GM13977 (cell line): ENCODE measurements at regions not wholly inside any gene's neighbourhood (a gene's known extent, or its start where the extent isn't known, plus 50 kb on each side); places are given as distances from the start of the nearest gene placed in this dataset.

ENCODE experiments used
- DNase-seq: peaks from one replicate; pipeline ENCODE4 v3.0.0; 2012; ENCODE audit warnings: low spot score
- in situ Hi-C: fragments of 300-500 bp; cut with MboI; formaldehyde crosslinking; loops from one replicate; pipeline ENCODE4 v1.12.0; 2022; ENCODE audit warnings: low sequenced_read_pairs, low pct_unique_long_range_greater_than_20kb, mixed read lengths, inconsistent platforms; ENCODE audit not compliant: unreplicated experiment
- TF ChIP-seq, protein P1 (sequence below): IDR thresholded peaks from 2 replicates; pipeline ENCODE4 v1.5.1; 2012; ENCODE audit warnings: mild to moderate bottlenecking, control low read depth; ENCODE audit not compliant: insufficient read depth; ENCODE audit errors: extremely low read depth, missing control alignments

- in situ Hi-C loops, result no loop called here
- TF ChIP-seq, protein P1, sequence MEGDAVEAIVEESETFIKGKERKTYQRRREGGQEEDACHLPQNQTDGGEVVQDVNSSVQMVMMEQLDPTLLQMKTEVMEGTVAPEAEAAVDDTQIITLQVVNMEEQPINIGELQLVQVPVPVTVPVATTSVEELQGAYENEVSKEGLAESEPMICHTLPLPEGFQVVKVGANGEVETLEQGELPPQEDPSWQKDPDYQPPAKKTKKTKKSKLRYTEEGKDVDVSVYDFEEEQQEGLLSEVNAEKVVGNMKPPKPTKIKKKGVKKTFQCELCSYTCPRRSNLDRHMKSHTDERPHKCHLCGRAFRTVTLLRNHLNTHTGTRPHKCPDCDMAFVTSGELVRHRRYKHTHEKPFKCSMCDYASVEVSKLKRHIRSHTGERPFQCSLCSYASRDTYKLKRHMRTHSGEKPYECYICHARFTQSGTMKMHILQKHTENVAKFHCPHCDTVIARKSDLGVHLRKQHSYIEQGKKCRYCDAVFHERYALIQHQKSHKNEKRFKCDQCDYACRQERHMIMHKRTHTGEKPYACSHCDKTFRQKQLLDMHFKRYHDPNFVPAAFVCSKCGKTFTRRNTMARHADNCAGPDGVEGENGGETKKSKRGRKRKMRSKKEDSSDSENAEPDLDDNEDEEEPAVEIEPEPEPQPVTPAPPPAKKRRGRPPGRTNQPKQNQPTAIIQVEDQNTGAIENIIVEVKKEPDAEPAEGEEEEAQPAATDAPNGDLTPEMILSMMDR, result no peak
- no peak for DNase-seq
These were observed 549.9 kb downstream of the MIAT start for GRCh38 chr22:27207266-27207665.

DNA sequence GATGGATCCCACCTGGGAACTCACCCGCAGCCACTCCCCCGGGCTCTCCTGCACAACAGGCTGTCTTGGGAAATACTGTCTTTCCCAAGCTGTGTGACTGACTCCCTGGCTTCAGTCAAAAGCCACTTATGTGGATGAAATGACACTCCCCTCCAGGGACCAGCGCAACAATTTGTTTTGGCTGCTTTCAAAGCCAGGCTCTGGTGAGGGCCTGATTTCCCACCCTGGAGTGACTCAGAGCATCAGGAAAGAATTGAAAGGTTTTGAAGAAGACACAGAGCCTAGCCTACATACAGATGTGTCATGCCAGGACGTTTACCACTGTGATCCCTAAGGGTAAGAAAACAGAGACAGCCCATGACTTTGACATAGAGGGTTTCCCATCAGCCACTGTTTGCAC lies 550.5 kb downstream of the MIAT start:
- DNase-seq, result no peak
- TF ChIP-seq, protein P1, result no peak
- in situ Hi-C loops, result no loop called here

DNA sequence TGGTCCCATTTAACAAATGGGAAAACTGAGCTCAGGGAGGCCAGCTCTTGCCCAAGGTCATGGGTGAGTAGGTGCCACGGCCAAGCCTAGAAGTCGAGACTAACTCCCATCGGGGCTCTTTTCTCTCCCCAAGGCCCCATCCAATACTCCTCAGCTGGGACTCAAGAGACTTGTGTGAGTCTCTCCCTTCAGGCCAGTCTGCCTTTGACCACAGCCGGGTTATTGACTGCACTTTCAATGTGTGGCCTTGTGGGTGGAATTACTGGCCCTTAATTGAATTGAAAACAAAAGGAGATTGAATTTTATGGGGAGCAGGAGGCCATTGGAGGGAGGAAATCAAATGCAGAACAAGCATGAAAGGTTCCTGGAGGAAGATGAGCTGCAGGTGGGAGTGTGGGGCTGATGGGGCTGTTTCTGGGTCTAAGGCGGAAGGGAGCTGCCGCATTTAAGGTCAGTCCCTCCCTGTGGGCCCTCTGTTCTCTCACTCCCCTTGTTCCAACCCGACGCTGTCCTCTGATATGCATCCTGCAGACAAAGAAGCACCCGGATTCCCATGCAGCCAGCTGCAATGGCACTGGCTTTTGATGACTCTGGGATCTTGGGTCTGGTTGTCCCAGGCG lies 552.8 kb downstream of the MIAT start:
- no peak for DNase-seq
- TF ChIP-seq, protein P1, result no peak
- in situ Hi-C loops, result no loop called here

- TF ChIP-seq, protein P1, result no peak
- no peak for DNase-seq
- in situ Hi-C loops, result no loop called here
These were observed 554.7 kb downstream of the MIAT start for GRCh38 chr22:27212102-27212501.

DNA sequence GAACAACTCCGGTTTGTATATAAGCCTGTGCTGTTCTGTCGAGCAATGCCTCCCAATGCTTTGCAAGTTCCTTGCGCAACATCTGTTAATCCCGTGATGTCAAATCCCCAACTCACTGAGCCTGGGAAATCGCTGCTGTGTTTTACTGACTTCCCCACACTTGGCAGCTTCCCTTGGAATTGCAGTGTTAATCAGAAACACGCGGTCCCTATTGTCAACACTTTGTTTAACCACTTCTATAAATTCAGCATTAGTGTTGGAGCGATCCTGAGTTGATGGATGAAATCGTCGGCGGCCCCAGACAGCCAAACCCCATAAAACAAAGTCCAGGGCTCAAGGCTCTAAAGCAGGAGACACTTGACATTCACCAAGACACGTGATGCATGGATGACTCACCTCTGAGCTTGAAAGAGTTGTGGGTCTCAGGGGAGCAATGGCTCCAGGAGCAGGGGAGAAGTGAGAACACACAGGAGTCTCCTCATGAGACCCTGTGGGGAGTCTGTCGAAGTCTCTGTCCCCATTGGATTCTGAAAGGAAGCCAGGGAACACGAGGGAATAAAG lies 555.3 kb downstream of the MIAT start:
- TF ChIP-seq, protein P1, result no peak
- DNase-seq, result no peak
- in situ Hi-C loops, result no loop called here

DNA sequence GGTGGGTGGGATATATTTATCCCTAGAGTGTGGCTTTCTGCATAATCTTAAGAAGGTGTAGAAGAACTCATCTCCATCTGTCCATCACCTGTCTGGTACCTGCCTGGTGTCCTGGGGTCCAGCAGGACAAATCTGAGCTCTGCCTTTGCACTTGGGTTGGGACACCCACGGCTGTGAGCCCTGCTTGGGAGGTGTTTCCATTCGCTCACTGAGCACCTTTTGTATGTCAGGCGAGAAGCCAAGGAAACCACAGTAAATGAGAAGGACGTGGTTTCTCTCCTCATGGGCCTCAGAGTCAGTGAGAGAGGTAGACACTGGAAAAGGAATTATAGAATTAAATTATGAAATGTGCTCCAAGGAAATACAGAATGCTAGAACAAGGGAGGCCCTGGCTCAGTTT lies 555.9 kb downstream of the MIAT start:
- no peak for DNase-seq
- TF ChIP-seq, protein P1, result no peak
- in situ Hi-C loops, result no loop called here
